ENCODE measurements at regions not wholly inside any gene's neighbourhood (a gene's known extent, or its start where the extent isn't known, plus 50 kb on each side); places are given as distances from the start of the nearest gene placed in this dataset.
"Not testable (repeated sequence)": the region's sequence is repeated elsewhere in the genome, so short reads cannot be mapped to it uniquely, and the experiment has no call there.

DNA sequence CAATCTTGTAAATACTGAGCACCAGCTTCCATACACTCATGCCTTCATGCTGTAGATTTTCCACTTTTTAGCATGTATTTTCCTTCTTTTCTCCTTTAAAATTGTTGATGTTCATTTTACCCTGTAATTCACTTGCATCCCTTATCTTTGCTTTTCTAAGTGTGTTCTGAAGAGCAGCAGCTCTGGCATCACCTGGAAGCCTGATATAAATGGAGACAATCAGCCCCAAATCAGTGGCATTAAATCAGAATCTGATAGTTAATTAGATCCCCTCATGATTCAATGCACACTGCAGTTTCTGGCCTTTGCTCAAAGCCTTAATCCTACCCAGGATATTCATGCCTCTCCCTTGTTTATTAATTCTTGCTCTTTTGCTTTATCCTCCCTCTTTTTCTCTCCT is 942.4 kb downstream of the XPNPEP1 start:
- DNase-seq (ENCODE audit: low read depth) = no peak

DNA sequence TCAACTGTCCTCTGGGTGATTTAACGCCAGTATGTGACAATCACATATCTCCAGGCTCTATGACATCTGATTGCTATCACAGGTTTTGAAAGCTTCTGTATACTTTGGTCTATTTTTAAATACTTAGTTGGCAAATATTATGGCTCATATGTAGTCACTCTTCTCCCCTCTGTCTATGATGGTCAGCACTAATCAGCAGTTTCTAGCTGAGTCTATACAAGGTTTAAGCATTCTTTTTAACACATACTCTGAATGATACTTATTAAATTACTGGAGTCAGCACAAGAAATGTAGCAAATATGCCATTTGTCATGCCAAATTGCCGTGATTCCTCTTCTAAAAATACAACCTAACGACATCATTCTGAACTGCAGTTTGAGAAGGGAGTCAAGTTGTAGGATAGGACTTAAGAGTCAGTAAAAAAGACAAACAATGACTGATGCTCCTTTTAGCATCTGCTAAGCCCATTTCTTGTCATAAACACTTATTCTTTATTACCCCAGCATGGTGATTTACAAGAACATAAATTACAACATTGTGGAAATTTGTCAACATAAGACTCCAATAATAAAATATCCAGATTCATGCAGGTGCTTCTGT is 947.8 kb downstream of the XPNPEP1 start:
- no peak for DNase-seq (ENCODE audit: low read depth)

DNA sequence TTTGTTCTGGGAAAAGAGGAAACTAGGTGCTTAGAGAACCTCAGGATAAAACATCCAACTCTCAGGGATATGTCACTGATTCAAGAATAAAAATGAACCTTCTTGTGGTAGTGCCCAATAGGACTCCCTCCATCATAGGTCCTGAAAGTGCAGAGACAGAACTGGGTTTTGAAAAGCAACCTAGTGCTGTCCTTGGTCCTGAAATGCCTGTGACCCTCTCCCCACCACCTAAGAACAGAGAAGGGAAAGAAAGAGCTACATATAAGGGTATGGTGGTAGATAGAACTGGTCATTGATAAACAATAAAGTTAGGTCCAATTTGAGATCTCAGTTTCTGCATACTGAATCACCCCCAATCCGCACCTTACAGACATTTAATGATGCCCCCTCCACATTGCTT is 953.3 kb downstream of the XPNPEP1 start:
- DNase-seq (ENCODE audit: low read depth) = no peak

DNA sequence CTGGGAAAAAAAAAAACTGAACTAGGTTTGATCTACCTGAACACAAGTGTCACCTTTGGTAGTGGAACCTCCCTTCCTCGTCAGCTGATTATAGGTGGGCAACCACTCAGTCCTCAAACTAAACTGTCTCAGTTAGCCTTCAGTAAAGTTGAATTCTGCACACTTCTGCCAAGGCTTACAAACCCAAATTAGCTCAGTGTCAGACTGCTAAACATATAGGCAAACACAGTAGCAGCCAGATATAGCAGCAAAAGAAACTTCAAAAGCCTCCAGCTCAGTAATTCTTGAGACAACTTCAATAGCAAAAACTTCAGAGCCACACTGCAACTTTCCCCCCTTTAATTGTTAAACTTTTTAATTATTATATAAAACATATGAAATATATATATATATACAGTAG is 956.9 kb downstream of the XPNPEP1 start:
- no peak for DNase-seq (ENCODE audit: low read depth)

DNA sequence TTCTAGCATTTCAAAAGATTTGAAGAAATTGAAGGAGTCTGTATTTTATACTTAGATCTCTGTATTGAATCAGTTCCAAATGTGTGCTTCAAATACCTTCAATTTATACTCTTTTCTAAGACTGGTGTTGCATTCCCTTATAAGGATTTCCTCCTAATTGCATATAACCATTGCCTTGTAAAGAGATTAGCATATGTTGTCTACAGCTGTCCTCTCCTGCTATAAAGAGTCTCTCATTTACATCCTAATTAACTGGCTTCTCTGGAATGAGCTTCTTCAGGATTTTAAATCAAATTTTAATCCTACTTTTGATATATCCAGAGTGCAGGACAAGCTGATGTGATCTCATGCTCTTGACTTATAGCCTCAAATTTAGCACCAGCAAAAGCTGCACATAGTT is 957.3 kb downstream of the XPNPEP1 start:
- no peak for DNase-seq (ENCODE audit: low read depth)

DNA sequence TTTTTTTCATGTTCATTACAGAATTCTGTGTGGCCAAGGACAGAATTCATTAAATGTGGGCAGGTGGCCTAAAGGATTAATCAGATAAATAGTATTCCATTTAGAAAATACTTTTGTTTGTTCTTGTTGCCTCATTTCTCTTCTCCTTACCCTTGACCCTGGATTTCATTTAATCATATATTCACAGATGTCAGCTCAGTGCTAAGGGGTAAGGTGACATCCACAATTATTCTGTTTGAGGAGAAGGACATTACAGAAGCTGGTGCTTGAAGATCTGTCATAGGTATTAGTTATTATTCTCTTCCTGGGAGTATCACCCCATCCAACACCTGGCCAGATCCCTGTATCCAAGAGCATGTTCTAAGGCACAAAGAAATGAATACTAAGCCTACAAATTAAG is 961.1 kb downstream of the XPNPEP1 start:
- no peak for DNase-seq (ENCODE audit: low read depth)

DNA sequence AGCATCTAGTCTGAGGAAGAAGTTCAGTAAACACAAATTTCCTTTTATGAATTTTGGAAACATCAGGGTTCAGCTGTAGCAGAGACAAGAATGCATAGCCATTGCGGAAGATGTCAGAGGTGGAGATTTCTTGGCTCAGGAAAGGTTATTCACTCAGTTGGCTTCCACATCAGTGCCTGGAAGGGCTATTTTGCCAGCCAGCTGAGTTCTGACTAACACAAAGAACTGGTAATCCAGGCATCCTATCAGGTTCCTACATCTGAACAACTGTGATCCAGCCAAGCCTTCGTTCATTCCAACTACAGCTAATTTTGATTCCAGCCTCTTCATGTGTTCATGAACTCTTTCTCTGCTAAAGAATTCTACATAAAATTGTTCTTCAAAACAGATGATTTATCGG is 965.6 kb downstream of the XPNPEP1 start:
- DNase-seq (ENCODE audit: low read depth) = no peak

DNA sequence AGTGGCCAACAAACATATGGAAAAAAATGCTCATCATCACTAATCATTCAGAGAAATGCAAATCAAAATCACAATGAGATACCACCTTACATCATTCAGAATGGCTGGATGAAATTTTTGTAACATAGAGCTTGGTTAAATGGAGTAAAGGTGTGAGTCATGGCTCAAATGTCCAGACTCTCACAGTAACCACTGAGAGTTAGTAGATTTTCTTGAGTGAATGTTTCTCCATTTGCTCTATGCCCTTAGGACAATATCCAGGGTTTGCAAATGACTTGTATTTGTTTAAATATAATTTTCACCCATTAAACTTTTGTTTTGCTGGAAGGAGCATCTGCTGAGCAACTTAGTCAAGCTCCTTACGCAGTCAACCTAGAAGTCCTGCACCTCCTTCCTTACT is 967.2 kb downstream of the XPNPEP1 start:
- no peak for DNase-seq (ENCODE audit: low read depth)

DNA sequence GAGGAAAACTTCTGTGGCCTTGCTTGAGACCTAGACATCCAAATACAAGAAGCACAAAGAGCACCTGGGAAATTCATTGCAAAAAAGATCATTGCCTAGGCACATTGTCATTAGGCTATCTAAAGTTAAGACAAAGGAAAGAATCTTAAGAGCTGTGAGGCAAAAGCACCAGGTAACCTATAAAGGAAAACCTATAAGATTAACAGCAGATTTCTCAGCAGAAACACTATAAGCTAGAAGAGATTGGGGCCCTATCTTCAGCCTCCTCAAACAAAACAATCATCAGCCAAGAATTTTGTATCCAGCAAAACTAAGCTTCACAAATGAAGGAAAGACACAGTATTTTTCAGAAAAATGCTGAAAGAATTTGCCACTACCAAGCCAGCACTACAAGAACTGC is 1003.3 kb downstream of the XPNPEP1 start:
- not testable (repeated sequence) for DNase-seq (ENCODE audit: low read depth)

DNA sequence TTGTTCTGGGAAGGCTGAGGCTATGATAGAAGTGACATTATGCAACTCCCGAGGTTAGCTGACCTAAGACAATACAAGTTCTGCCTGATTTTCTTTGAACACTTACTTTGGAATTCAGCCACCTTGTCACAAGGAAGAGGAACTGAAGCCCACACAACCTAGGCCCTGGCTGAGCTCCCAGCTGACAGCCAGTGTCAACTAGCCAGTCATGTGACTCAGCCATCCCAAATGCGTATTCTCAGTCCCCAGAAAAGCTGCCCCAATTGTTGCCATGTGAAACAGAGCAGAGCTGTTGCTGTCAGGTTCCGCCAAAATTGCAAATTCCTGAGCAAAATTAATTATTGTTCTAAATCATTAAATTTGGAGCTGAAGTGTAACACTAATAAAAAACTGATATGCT is 1010.0 kb downstream of the XPNPEP1 start:
- no peak for DNase-seq (ENCODE audit: low read depth)

DNA sequence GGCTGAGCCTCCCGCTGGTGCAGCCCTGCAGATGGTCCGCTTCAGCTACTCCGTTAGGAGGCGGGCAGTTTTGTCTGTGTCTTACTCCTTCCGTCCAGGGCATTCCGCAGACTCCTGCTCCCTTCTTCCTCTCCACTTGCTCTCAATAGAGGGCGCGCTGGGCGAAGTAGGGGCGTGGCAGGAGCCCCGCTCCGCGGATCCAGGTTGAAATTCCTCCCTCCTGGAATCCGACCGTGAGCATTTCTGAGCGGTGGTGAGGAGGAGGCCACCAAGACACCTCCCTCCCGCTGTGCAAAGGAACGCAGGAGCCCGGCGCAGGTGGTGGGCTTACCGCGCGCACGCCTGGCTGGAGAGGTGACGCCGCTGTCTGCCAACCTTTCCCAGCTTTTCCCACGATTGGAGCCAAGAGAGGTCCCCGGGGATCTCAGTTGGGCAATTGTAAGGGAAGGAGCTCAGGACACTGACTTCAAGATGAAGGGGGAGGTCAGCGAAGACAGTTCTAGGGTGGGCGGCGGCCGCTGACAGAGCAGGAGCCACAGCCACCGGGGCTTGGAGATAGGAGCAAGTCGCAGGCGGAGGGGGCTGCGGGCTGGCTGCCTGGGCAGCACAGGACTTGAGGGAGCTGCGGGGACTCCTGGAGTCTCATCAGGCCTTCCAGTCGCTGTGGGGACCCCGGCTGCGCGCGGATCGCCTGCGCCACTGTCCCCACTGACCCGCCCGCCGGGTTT is 1011.3 kb downstream of the XPNPEP1 start:
- DNase-seq (ENCODE audit: low read depth) = no peak

DNA sequence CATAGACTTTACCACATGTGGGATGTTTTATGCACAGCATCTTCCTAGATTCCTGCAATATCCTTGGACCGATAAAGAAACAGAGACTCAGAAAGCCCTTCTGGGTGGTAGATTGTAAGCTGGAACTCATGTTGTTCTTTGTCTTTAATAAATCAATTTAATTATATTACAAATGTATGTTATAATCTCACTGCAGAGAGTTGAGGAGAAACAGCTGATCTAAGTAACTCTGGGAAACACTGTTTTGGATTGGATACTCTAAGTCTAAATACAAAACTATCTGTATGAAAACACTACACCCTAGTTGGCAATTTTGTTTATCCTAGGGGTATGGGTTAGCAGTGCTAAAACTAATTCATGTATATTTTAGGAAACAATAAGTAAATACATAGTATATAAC is 1015.2 kb downstream of the XPNPEP1 start:
- no peak for DNase-seq (ENCODE audit: low read depth)

DNA sequence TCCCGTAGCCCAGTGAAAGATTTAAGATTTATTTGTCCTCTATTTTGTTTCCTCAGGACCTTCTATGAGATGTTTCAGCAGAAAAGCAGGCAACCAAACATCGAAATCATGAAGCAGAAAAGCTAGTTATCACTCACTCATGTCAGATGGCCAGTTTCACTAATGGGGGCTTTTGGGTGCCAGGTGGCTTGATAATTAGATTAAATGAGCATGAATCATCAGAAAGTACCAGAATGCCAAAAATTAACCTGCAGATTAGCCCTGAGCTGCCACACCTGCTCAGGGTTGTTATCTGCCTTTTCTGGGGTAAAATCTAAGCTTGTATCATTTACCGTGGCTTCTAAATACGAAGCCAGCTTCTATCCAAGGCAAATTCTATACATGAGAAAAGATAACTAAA is 1017.5 kb downstream of the XPNPEP1 start:
- DNase-seq (ENCODE audit: low read depth) = no peak

DNA sequence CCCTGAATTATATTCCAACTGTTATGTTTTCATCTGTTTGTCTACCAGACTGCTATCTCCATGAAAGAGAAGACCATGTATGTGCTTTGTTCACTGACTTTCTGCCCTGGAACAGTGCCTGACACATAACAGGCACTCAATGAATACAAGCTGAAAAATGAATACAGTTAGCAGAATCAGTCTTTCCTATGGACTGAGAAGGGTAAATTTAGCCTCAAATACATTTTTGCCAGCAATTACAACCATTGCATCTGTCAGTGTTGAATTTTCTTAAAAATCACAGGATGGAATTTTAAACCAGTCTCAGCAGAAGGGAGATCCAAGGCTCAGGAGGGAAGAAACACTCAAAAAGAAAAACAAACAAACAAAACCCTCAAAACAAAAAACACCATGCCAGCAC is 1018.1 kb downstream of the XPNPEP1 start:
- DNase-seq (ENCODE audit: low read depth) = no peak

DNA sequence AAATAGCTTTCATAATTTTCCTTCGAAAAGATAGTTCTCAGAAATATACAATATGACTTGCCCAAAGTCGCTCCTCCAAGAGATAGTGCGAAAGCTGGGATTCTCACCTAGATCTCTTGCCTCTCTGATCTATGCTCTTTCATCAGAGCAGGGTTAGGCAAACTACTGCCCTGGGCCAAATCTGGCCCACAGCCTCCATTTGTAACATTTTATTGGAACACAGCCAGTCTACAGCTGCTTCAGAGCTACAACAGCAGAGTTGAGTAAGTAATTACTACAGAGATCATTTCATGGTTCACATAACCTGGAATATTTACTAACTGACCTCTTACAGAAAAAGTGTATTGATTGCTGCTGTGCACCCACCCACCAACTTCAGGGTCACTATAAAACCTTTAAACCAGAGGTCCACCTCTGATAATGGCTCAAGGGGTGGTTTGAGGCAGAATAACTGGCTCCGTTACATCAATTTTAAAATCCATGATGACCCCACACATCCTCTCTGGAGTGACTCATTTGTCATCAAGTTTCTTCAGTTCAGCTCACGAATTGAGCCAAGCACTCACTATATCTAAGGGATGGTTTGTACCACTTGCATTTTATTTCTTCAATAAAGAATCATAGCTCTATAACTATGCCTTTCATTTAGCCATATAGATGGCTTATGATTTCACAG is 1019.0 kb downstream of the XPNPEP1 start:
- no peak for DNase-seq (ENCODE audit: low read depth)

DNA sequence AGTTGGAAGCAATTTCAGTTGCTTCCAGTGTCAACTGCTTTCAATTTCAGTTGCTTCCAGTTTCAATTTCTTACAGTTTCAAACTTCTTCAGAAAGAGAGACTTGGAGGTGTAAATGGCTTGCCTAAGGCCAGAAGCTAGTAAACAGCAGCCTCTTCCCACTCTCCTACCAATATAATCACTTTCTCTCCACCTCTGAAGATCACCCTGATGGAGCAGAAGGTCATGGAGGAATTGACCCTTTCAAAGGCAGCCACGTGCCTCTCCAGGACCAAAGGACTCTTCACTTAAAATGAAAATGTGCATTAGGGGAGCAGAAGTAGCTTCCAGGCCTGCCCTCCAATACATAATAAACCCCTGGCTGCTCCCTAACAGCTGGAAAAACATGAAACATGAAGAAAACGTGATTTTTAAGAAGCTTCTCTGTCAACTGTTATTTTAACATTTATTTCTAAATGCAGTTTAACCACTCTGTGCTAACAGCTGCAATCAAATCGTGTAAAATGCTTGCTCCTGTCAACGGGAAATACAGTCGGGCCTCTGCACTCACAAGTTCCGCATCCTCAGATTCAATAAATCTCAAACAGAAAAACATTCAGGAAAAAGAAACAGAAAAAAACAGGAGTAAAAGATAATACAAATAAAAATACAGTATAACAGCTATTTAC is 1020.6 kb downstream of the XPNPEP1 start:
- DNase-seq (ENCODE audit: low read depth) = no peak

DNA sequence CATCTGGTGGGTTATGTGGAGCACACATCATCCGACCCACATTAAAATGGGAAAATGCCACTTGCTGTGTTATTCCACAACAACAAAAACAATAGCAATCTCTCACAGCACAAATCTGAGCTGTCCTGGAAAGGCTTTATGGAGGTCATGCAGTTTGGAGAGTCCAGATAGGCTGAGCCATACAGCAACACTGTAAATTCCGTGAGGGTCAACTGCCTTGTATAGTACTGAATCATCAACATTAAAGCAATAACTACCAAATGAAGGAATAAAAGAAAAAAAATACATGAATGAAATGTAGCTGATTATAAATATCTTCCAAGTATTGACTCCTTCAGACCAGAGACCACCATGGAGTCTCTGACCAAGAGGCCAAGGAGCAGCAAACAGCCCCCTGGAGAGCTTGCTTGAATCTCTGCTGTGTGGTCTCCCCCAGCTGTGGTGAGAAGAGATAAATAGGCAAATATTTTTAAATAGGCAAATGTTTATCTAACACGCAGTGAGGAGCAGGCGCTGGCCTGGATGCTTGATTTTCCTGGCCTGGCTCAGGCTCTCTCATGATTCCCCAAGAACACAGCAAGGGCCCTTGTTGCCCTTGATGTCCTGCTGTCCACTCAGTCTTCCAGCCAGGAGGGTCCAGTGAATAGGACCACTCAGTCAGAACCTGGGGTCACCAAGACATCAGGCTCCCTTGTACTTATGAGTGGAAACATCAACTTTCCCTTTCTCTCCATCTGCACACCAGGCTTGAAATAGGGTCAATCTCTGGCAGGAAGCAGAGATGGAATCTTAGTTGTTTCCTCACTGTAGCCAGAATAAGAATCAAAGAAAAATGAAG is 1021.3 kb downstream of the XPNPEP1 start:
- no peak for DNase-seq (ENCODE audit: low read depth)

DNA sequence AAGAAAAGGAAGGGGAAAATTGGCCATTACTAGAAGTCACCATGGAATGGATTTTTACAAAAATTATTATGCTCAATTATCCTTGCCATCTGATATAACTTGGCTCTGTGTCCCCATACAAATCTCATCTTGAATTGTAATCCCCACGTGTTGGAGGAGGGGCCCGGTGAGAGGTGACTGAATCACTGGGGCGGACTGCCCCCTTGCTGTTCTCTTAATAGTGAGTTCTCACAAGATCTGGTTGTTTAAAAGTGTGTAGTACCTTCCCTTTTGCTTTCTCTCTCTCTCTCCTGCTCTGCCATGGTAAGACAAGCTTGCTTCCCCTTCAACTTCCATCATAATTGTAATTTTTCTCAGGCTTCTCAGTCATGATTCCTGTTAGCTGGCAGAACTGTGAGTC is 1023.6 kb downstream of the XPNPEP1 start:
- no peak for DNase-seq (ENCODE audit: low read depth)

DNA sequence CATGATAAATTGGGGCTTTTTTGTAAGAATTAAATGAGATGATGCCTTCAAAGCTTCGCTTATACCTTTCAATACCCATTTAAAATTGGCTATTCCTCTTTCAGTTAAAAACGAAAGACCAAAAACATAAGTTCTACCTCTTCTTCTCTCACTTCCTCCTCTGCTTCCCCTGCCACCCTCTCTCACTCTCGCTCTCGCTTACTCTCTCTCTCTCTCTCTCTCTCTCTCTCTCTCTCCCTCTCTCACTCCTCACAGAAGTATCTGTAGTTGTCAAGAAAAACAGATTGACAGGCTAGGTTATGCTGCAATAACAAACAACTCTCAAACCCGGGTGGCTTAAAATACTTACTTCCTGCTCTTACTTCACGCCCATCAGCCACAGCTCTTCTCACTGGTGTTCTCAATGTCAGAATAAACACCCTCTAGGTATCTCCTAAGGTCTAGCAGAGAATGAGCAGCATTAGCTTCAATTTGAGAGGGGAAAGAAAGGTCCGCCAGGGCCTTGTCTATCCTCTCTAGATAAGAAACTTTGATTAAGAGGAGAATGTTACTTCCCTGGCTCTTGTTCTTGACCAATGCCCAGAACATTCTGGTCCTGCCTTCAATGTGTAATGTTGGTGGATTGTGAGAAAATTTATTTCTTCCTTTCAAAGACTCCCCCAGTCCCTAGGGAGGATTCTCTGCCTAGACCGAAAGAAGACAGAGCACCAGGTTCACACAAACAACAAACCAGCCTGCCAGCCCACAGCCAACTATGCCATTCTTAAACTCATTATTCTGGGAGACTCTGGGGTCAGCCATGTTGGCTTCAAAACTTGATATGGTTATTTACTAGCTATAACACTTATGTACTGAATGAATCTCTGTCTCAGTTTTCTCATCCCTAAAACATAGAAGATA is 1028.7 kb downstream of the XPNPEP1 start:
- DNase-seq (ENCODE audit: low read depth) = no peak

DNA sequence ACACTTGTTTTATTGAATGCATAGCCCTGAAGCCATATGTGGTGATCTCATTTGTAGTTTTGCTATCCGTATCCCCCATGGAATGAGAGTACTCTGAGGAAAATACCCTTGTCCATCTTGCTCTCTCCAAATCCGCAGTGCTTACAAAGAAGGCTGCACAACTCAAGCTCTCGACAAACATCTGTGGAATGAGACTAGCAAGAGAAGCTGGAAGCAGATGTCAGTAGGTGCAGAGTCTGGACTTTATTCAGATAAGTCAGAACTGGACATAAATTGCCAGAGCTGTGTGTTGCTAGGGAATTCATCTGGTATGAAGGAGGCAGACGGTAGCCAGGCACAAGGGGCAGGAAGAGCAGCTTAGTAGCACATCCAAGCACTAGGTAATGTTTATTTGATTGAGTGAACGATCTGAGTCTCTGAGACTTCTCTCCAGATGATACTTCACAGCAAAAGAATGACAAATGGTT is 1046.2 kb downstream of the XPNPEP1 start:
- DNase-seq (ENCODE audit: low read depth) = no peak

DNA sequence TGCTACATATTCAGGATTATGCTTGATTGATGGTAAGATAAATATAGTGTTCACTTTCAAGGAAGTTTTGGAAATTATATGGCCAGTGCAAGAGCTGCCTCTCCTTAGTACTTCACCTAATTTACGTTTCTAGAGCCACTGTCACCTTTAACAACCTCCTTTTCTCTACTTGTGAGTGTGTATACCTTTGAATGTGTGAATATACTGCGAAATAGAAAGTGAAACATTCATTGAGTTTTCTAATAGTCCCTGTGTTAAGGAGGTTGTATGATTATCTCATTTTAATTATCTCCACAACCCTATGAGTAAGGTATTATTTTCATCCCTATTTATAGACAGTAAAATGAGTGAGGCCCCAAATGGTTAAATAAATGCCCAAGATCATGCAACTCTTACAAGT is 1050.5 kb downstream of the XPNPEP1 start:
- DNase-seq (ENCODE audit: low read depth) = no peak
